GM12878 (cell line): ENCODE measurements at regions not wholly inside any gene's neighbourhood (a gene's known extent, or its start where the extent isn't known, plus 50 kb on each side); places are given as distances from the start of the nearest gene placed in this dataset.

Experiments
- ATAC-seq: fragments of 200-7000 bp; cut with Tn5 transposase; 3 replicates; pipeline ENCODE4 v1.9.1; 2020; ENCODE audit warnings: mild to moderate bottlenecking, moderate library complexity
- BruUV-seq: library from RNA; stranded (reverse); fragments of 400-500 nt; replicated peaks from 2 replicates; lab custom pipeline; 2021; lab: Mats Ljungman, UMichigan
- CTCF ChIA-PET: fragments of 300-600 bp; sonication (Branson Sonifier 250); formaldehyde crosslinking; extraction: SDS; loops from one replicate; lab custom pipeline; 2021; ENCODE audit warnings: inconsistent platforms; lab: Yijun Ruan, JAX
- POLR2A ChIA-PET: fragments of 350-600 bp; formaldehyde crosslinking; extraction: SDS; loops from one replicate; lab custom pipeline; 2021; ENCODE audit warnings: inconsistent platforms; lab: Charles Lee
- RAD21 ChIA-PET: fragments of 300-600 bp; sonication (Branson Sonifier 250); formaldehyde crosslinking; loops from one replicate; lab custom pipeline; 2023; ENCODE audit warnings: antibody characterized with exemption; ENCODE audit not compliant: unreplicated experiment; lab: Charles Lee
- SMC1A ChIA-PET: fragments of 300-600 bp; sonication (Branson Sonifier 250); formaldehyde crosslinking; loops from one replicate; lab custom pipeline; 2023; ENCODE audit not compliant: unreplicated experiment, uncharacterized antibody; lab: Charles Lee
- DNase-seq: peaks from one replicate; pipeline ENCODE4 v3.0.0-alpha.2; 2011; ENCODE audit warnings: low read depth, low spot score
- FAIRE-seq: peaks from 3 replicates; lab custom pipeline; 2011; peaks lifted over from hg19 to GRCh38; lab: Jason Lieb, UNC
- H2AFZ ChIP-seq: 2 replicates; pipeline ENCODE4 v1.6.0; 2011; ENCODE audit warnings: low read depth, low read length, control low read depth; ENCODE audit not compliant: control insufficient read depth
- H3K27ac ChIP-seq: 2 replicates; pipeline ENCODE4 v1.5.1; 2011; ENCODE audit warnings: control low read depth; ENCODE audit not compliant: control insufficient read depth, insufficient read depth
- H3K27me3 ChIP-seq, 2 experiments: replicated peaks in 1 of 2; 2 replicates each; pipeline versions ENCODE4 v1.6.0 to v1.6.1; 2011; ENCODE audit warnings: low read length in 1 of 2; ENCODE audit not compliant: control insufficient read depth in 2 of 2, insufficient read depth in 2 of 2
- H3K36me3 ChIP-seq, 2 experiments: 2 replicates each; pipeline ENCODE4 v1.5.1; 2011; ENCODE audit warnings: low read length in 1 of 2; ENCODE audit not compliant: control insufficient read depth in 2 of 2, insufficient read depth in 2 of 2
- H3K4me1 ChIP-seq: 2 replicates; pipeline ENCODE4 v1.6.1; 2011; ENCODE audit warnings: mild to moderate bottlenecking, low read length, moderate library complexity, mixed read lengths; ENCODE audit not compliant: control insufficient read depth, insufficient read depth
- H3K4me2 ChIP-seq: 2 replicates; pipeline ENCODE4 v1.6.0; 2011; ENCODE audit warnings: control low read depth; ENCODE audit not compliant: control insufficient read depth, insufficient read depth
- H3K4me3 ChIP-seq: fragments of 200-600 bp; sonication (generic); 2 replicates; pipeline ENCODE4 v1.5.1; 2016
- H3K79me2 ChIP-seq: 2 replicates; pipeline ENCODE4 v1.6.0; 2011; ENCODE audit warnings: low read length; ENCODE audit not compliant: control insufficient read depth, insufficient read depth
- H3K9ac ChIP-seq: 2 replicates; pipeline ENCODE4 v1.8.0; 2011; ENCODE audit warnings: low read length, control low read depth, mixed read lengths; ENCODE audit not compliant: control insufficient read depth, insufficient read depth
- H3K9me3 ChIP-seq: replicated peaks from 3 replicates; pipeline ENCODE4 v1.5.1; 2011; ENCODE audit warnings: mild to moderate bottlenecking, low read length; ENCODE audit not compliant: control insufficient read depth, insufficient read depth
- H4K20me1 ChIP-seq: 2 replicates; pipeline ENCODE4 v1.6.0; 2011; ENCODE audit not compliant: control insufficient read depth, insufficient read depth
- ATF2 ChIP-seq: IDR thresholded peaks from 2 replicates; pipeline ENCODE4 v1.6.1; 2012; ENCODE audit warnings: low read length, inconsistent platforms
- GABPA ChIP-seq: IDR thresholded peaks from 2 replicates; pipeline ENCODE4 v1.6.1; 2014; ENCODE audit warnings: antibody characterized with exemption, low read depth, mild to moderate bottlenecking, inconsistent platforms
- HDAC2 ChIP-seq: fragments of 200-600 bp; sonication (generic); IDR thresholded peaks from 2 replicates; pipeline ENCODE4 v1.6.1; 2017
- IKZF1 ChIP-seq: fragments of 450-650 bp; conservative IDR thresholded peaks from 2 replicates; pipeline ENCODE4 v1.6.1; 2017; ENCODE audit warnings: antibody characterized with exemption, mild to moderate bottlenecking
- KDM1A ChIP-seq: fragments of 200-600 bp; sonication (generic); IDR thresholded peaks from 2 replicates; pipeline ENCODE4 v1.6.1; 2016; ENCODE audit warnings: borderline replicate concordance
- MLLT1 ChIP-seq: fragments of 450-650 bp; IDR thresholded peaks from 2 replicates; pipeline ENCODE4 v1.6.1; 2016; ENCODE audit warnings: mild to moderate bottlenecking
- MTA2 ChIP-seq: fragments of 450-650 bp; IDR thresholded peaks from 2 replicates; pipeline ENCODE4 v1.6.1; 2016; ENCODE audit warnings: low read depth, mild to moderate bottlenecking, moderate library complexity
- MYC ChIP-seq: IDR thresholded peaks from 2 replicates; pipeline ENCODE4 v1.6.1; 2011; ENCODE audit warnings: mild to moderate bottlenecking, low read length, moderate library complexity, inconsistent platforms; ENCODE audit not compliant: insufficient read depth, insufficient replicate concordance, insufficient read length, severe bottlenecking
- NFYB ChIP-seq: IDR thresholded peaks from 2 replicates; pipeline ENCODE4 v1.6.1; 2011; ENCODE audit warnings: low read depth, mild to moderate bottlenecking, low read length, improper control_type of control experiment, moderate library complexity; ENCODE audit not compliant: insufficient read depth
- PML ChIP-seq: IDR thresholded peaks from 2 replicates; pipeline ENCODE4 v1.6.1; 2012; ENCODE audit warnings: low read length, inconsistent platforms
- RELB ChIP-seq: fragments of 450-650 bp; IDR thresholded peaks from 2 replicates; pipeline ENCODE4 v1.6.1; 2017; ENCODE audit warnings: low read depth, mild to moderate bottlenecking, moderate library complexity
- RFX5 ChIP-seq: IDR thresholded peaks from 2 replicates; pipeline ENCODE4 v1.6.1; 2011; ENCODE audit warnings: low read depth, low read length, improper control_type of control experiment
- SMC3 ChIP-seq: IDR thresholded peaks from 2 replicates; pipeline ENCODE4 v1.6.1; 2011; ENCODE audit warnings: low read length, improper control_type of control experiment, borderline replicate concordance
- SREBF2 ChIP-seq: IDR thresholded peaks from 2 replicates; pipeline ENCODE4 v1.6.1; 2012; ENCODE audit warnings: mild to moderate bottlenecking, low read length
- STAT3 ChIP-seq: IDR thresholded peaks from 2 replicates; pipeline ENCODE4 v1.6.1; 2011; ENCODE audit warnings: low read depth, low read length, improper control_type of control experiment
- SUZ12 ChIP-seq: fragments of 200-600 bp; sonication (generic); IDR thresholded peaks from one replicate; pipeline ENCODE4 v1.6.1; 2018; ENCODE audit warnings: antibody characterized with exemption, mild to moderate bottlenecking; ENCODE audit not compliant: unreplicated experiment
- TARDBP ChIP-seq: IDR thresholded peaks from 2 replicates; pipeline ENCODE4 v1.6.1; 2016; ENCODE audit warnings: borderline replicate concordance
- USF1 ChIP-seq: IDR thresholded peaks from 2 replicates; pipeline ENCODE4 v1.6.1; 2011; ENCODE audit warnings: borderline replicate concordance, low read depth, mild to moderate bottlenecking, moderate library complexity, mixed read lengths, low read length; ENCODE audit not compliant: insufficient read depth; ENCODE audit errors: extremely low read length
- ZBED1 ChIP-seq: IDR thresholded peaks from 2 replicates; pipeline ENCODE4 v1.6.1; 2016; ENCODE audit warnings: borderline replicate concordance
- ZNF622 ChIP-seq: fragments of 450-650 bp; IDR thresholded peaks from 2 replicates; pipeline ENCODE4 v1.6.1; 2017; ENCODE audit warnings: mild to moderate bottlenecking, inconsistent platforms
- WGBS: methylation state at CpG from one replicate; pipeline ENCODE4 v1.1.6; 2016; ENCODE audit warnings: low lambda C conversion rate; ENCODE audit not compliant: insufficient replicate concordance, insufficient coverage; ENCODE audit errors: missing lambda C conversion rate; 5-methylcytosine and 5-hydroxymethylcytosine counted together
- in situ Hi-C: fragments of 300-500 bp; cut with MboI; formaldehyde crosslinking; loops from 9 replicates; pipeline ENCODE4 v1.14.3; 2018; ENCODE audit warnings: mixed read lengths
- intact Hi-C: fragments of 100-400 bp; cut with micrococcal nuclease; formaldehyde crosslinking; loops from one replicate; pipeline ENCODE4 v1.14.2; 2022; ENCODE audit not compliant: unreplicated experiment

GRCh38 chr2:163312713-163313112 lies 423.1 kb downstream of the FIGN start (continued):
- TF ChIP-seq ZNF622 (no peak), STAT3 (no peak), ATF2 (no peak), GABPA (no peak), RELB (no peak)

GRCh38 chr2:163306647-163307046 lies 429.2 kb downstream of the FIGN start:
- Histone ChIP-seq H3K27me3 (no peaks in the 10 kb centered on the region), H3K27ac (no peak overlapping the region), H4K20me1 (no peaks in the 10 kb centered on the region), H2AFZ (no peak overlapping the region), H3K36me3 (no peaks in the 10 kb centered on the region), H3K9me3 (no peaks in the 10 kb centered on the region), H3K4me3 (no peak overlapping the region), H3K79me2 (no peaks in the 10 kb centered on the region), H3K4me2 (no peak overlapping the region), H3K4me1 (no peaks in the 10 kb centered on the region), H3K9ac (no peak overlapping the region)
- ATAC-seq (no peak), DNase-seq (no peak), FAIRE-seq (no peak)
- RAD21 ChIA-PET, result no interaction called here
- no TSS peak for BruUV-seq
- WGBS, result 50% methylated on average over 4 of the region's 4 CpGs
- CTCF ChIA-PET, result no interaction called here
- intact Hi-C loops (no loop called here), in situ Hi-C loops (no loop called here)
- no peak for TF ChIP-seq MTA2
- TF ChIP-seq NFYB, result no peak
- TF ChIP-seq IKZF1, result no peak
- no peak for TF ChIP-seq SUZ12
- no peak for TF ChIP-seq PML
- no peak for TF ChIP-seq KDM1A
- no peak for TF ChIP-seq ZBED1
- TF ChIP-seq SMC3, result no peak
- TF ChIP-seq SREBF2, result no peak
- no peak for TF ChIP-seq HDAC2
- no peak for TF ChIP-seq RFX5
- no peak for TF ChIP-seq TARDBP
- TF ChIP-seq USF1, result no peak
- no peak for TF ChIP-seq MYC
- no peak for TF ChIP-seq MLLT1
- POLR2A ChIA-PET, result no interaction called here
- SMC1A ChIA-PET, result no interaction called here
